GM12878 (cell line): ENCODE measurements at regions not wholly inside any gene's neighbourhood (a gene's known extent, or its start where the extent isn't known, plus 50 kb on each side); places are given as distances from the start of the nearest gene placed in this dataset.

ENCODE experiments used
- ATAC-seq: fragments of 200-7000 bp; cut with Tn5 transposase; 3 replicates; pipeline ENCODE4 v1.9.1; 2020; ENCODE audit warnings: mild to moderate bottlenecking, moderate library complexity
- BruUV-seq: library from RNA; stranded (reverse); fragments of 400-500 nt; replicated peaks from 2 replicates; lab custom pipeline; 2021; lab: Mats Ljungman, UMichigan
- CTCF ChIA-PET: fragments of 300-600 bp; sonication (Branson Sonifier 250); formaldehyde crosslinking; extraction: SDS; loops from one replicate; lab custom pipeline; 2021; ENCODE audit warnings: inconsistent platforms; lab: Yijun Ruan, JAX
- POLR2A ChIA-PET: fragments of 350-600 bp; formaldehyde crosslinking; extraction: SDS; loops from one replicate; lab custom pipeline; 2021; ENCODE audit warnings: inconsistent platforms; lab: Charles Lee
- RAD21 ChIA-PET: fragments of 300-600 bp; sonication (Branson Sonifier 250); formaldehyde crosslinking; loops from one replicate; lab custom pipeline; 2023; ENCODE audit warnings: antibody characterized with exemption; ENCODE audit not compliant: unreplicated experiment; lab: Charles Lee
- SMC1A ChIA-PET: fragments of 300-600 bp; sonication (Branson Sonifier 250); formaldehyde crosslinking; loops from one replicate; lab custom pipeline; 2023; ENCODE audit not compliant: unreplicated experiment, uncharacterized antibody; lab: Charles Lee
- DNase-seq: peaks from one replicate; pipeline ENCODE4 v3.0.0-alpha.2; 2011; ENCODE audit warnings: low read depth, low spot score
- FAIRE-seq: peaks from 3 replicates; lab custom pipeline; 2011; peaks lifted over from hg19 to GRCh38; lab: Jason Lieb, UNC
- H2AFZ ChIP-seq: 2 replicates; pipeline ENCODE4 v1.6.0; 2011; ENCODE audit warnings: low read depth, low read length, control low read depth; ENCODE audit not compliant: control insufficient read depth
- H3K27ac ChIP-seq: 2 replicates; pipeline ENCODE4 v1.5.1; 2011; ENCODE audit warnings: control low read depth; ENCODE audit not compliant: control insufficient read depth, insufficient read depth
- H3K27me3 ChIP-seq, 2 experiments: replicated peaks in 1 of 2; 2 replicates each; pipeline versions ENCODE4 v1.6.0 to v1.6.1; 2011; ENCODE audit warnings: low read length in 1 of 2; ENCODE audit not compliant: control insufficient read depth in 2 of 2, insufficient read depth in 2 of 2
- H3K36me3 ChIP-seq, 2 experiments: 2 replicates each; pipeline ENCODE4 v1.5.1; 2011; ENCODE audit warnings: low read length in 1 of 2; ENCODE audit not compliant: control insufficient read depth in 2 of 2, insufficient read depth in 2 of 2
- H3K4me1 ChIP-seq: 2 replicates; pipeline ENCODE4 v1.6.1; 2011; ENCODE audit warnings: mild to moderate bottlenecking, low read length, moderate library complexity, mixed read lengths; ENCODE audit not compliant: control insufficient read depth, insufficient read depth
- H3K4me2 ChIP-seq: 2 replicates; pipeline ENCODE4 v1.6.0; 2011; ENCODE audit warnings: control low read depth; ENCODE audit not compliant: control insufficient read depth, insufficient read depth
- H3K4me3 ChIP-seq: fragments of 200-600 bp; sonication (generic); 2 replicates; pipeline ENCODE4 v1.5.1; 2016
- H3K79me2 ChIP-seq: 2 replicates; pipeline ENCODE4 v1.6.0; 2011; ENCODE audit warnings: low read length; ENCODE audit not compliant: control insufficient read depth, insufficient read depth
- H3K9ac ChIP-seq: 2 replicates; pipeline ENCODE4 v1.8.0; 2011; ENCODE audit warnings: low read length, control low read depth, mixed read lengths; ENCODE audit not compliant: control insufficient read depth, insufficient read depth
- H3K9me3 ChIP-seq: replicated peaks from 3 replicates; pipeline ENCODE4 v1.5.1; 2011; ENCODE audit warnings: mild to moderate bottlenecking, low read length; ENCODE audit not compliant: control insufficient read depth, insufficient read depth
- H4K20me1 ChIP-seq: 2 replicates; pipeline ENCODE4 v1.6.0; 2011; ENCODE audit not compliant: control insufficient read depth, insufficient read depth
- EZH2 ChIP-seq: IDR thresholded peaks from 2 replicates; pipeline ENCODE4 v1.6.1; 2012; ENCODE audit warnings: low read depth, mild to moderate bottlenecking, control low read depth, inconsistent platforms, low read length, borderline replicate concordance; ENCODE audit not compliant: control insufficient read depth
- HDAC2 ChIP-seq: fragments of 200-600 bp; sonication (generic); IDR thresholded peaks from 2 replicates; pipeline ENCODE4 v1.6.1; 2017
- HSF1 ChIP-seq: fragments of 150-350 bp; IDR thresholded peaks from 2 replicates; pipeline ENCODE4 v1.6.1; 2014; ENCODE audit warnings: mild to moderate bottlenecking, low read depth, low read length
- KDM1A ChIP-seq: fragments of 200-600 bp; sonication (generic); IDR thresholded peaks from 2 replicates; pipeline ENCODE4 v1.6.1; 2016; ENCODE audit warnings: borderline replicate concordance
- NFXL1 ChIP-seq: fragments of 450-650 bp; IDR thresholded peaks from 2 replicates; pipeline ENCODE4 v1.6.1; 2017; ENCODE audit warnings: antibody characterized with exemption, mild to moderate bottlenecking, borderline replicate concordance
- PML ChIP-seq: IDR thresholded peaks from 2 replicates; pipeline ENCODE4 v1.6.1; 2012; ENCODE audit warnings: low read length, inconsistent platforms
- POU2F2 ChIP-seq: IDR thresholded peaks from 3 replicates; pipeline ENCODE4 v1.6.1; 2011; ENCODE audit warnings: low read depth, mild to moderate bottlenecking, low read length, borderline replicate concordance
- RELA ChIP-seq: fragments of 450-650 bp; IDR thresholded peaks from 2 replicates; pipeline ENCODE4 v1.8.0; 2014; ENCODE audit warnings: borderline replicate concordance; ENCODE audit not compliant: partially characterized antibody
- SP1 ChIP-seq: IDR thresholded peaks from one replicate; pipeline ENCODE4 v1.6.1; 2011; ENCODE audit warnings: low read depth, low read length
- WRNIP1 ChIP-seq: IDR thresholded peaks from 2 replicates; pipeline ENCODE4 v1.6.1; 2011; ENCODE audit warnings: low read depth, low read length, improper control_type of control experiment, borderline replicate concordance
- WGBS: methylation state at CpG from one replicate; pipeline ENCODE4 v1.1.6; 2016; ENCODE audit warnings: low lambda C conversion rate; ENCODE audit not compliant: insufficient replicate concordance, insufficient coverage; ENCODE audit errors: missing lambda C conversion rate; 5-methylcytosine and 5-hydroxymethylcytosine counted together
- in situ Hi-C: fragments of 300-500 bp; cut with MboI; formaldehyde crosslinking; loops from 9 replicates; pipeline ENCODE4 v1.14.3; 2018; ENCODE audit warnings: mixed read lengths
- intact Hi-C: fragments of 100-400 bp; cut with micrococcal nuclease; formaldehyde crosslinking; loops from one replicate; pipeline ENCODE4 v1.14.2; 2022; ENCODE audit not compliant: unreplicated experiment

DNA sequence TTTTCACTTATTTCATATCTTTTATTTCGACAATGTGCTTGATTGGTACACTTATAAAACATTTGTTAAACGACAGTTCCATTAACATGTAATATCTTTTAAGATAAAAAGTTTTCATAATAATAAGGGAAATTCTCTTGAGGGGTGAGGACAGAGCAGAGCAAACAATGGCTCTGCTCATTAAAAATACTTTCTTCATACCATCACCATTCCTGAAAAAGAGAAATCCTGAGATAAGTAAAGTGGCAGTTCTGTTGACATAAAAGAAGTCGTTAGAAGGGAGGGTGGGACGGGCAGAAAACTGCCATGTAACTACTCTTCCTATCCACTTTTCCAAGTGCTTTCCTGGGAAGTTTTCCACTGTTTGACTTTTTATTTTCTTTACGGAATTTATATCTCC is 193.6 kb upstream of the CEP162 start:
- no TSS peak for BruUV-seq
- intact Hi-C loops (loop anchor here (5.0 kb wide), 1 partner anchor 139 kb away; no protein-coding TSS in a partner anchor), in situ Hi-C loops (loop anchor here (10.0 kb wide), 1 partner anchor 704 kb away; no protein-coding TSS in a partner anchor)
- FAIRE-seq = no peak
- H3K9ac ChIP-seq = no peak overlapping the region
- 17% methylated on average over 5 of the region's 5 CpGs for WGBS
- H3K27ac ChIP-seq = no peak overlapping the region
- H4K20me1 ChIP-seq = no peaks in the 10 kb centered on the region
- no peaks in the 10 kb centered on the region for H3K36me3 ChIP-seq
- CTCF ChIA-PET = interaction anchor here (1.8 to 2.6 kb wide), 5 partner anchors 8 to 349 kb away, joined by 8 to 49 read pairs (median 24); no protein-coding TSS in a partner anchor
- H3K27me3 ChIP-seq = 0 out of 4 replicates have a peak, but pooled peaks cover 0 to 4% of the 10 kb centered on the region in 2 experiments
- no peak overlapping the region for H2AFZ ChIP-seq
- no peaks in the 10 kb centered on the region for H3K79me2 ChIP-seq
- RAD21 ChIA-PET = interaction anchor here (1.9 to 2.4 kb wide), 4 partner anchors 8 to 902 kb away, joined by 9 to 16 read pairs (median 12); no protein-coding TSS in a partner anchor
- no peak overlapping the region for H3K4me2 ChIP-seq
- no peak overlapping the region for H3K4me3 ChIP-seq
- no peak for DNase-seq
- no peak for ATAC-seq
- SMC1A ChIA-PET = interaction anchor here (1.3 to 2.1 kb wide), 7 partner anchors 11 to 902 kb away, joined by 3 to 14 read pairs (median 6); no protein-coding TSS in a partner anchor
- POLR2A ChIA-PET = no interaction called here
- TF ChIP-seq WRNIP1 = no peak
- TF ChIP-seq HDAC2 = no peak
- TF ChIP-seq POU2F2 = no peak
- TF ChIP-seq NFXL1 = no peak
- H3K4me1 ChIP-seq = no peaks in the 10 kb centered on the region
- no peaks in the 10 kb centered on the region for H3K9me3 ChIP-seq

DNA sequence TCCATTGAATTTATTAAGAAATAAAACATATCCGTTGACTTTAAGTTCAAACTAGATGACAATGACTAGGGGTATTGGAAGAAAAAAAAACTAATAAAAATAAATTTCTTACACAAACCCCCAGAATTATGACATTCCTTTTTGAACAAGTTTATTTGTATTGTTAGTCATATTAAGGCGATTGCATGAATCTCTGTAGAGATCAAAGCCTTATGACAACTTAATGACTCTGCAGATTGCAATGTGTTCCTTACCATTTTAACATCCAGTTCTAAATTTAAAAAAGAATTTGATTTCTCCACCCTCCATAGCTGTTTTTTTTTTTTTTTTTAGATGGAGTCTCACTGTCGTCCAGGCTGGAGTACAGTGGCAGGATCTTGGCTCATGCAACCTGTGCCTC is 189.8 kb upstream of the CEP162 start:
- no peak overlapping the region for H3K27ac ChIP-seq
- no peaks in the 10 kb centered on the region for H3K4me1 ChIP-seq
- H3K4me3 ChIP-seq = no peak overlapping the region
- H3K36me3 ChIP-seq = no peaks in the 10 kb centered on the region
- BruUV-seq = no TSS peak
- FAIRE-seq (no peak), ATAC-seq (no peak), DNase-seq (no peak)
- ChIA-PET RAD21 (interaction anchor here (1.1 to 1.6 kb wide), 2 partner anchors 134 to 357 kb away, joined by 4 to 5 read pairs; no protein-coding TSS in a partner anchor), CTCF (interaction anchor here (0.6 to 1.5 kb wide), 4 partner anchors 11 to 906 kb away, joined by 3 to 4 read pairs (median 4); no protein-coding TSS in a partner anchor), POLR2A (no interaction called here), SMC1A (interaction anchor here (1.0 to 1.9 kb wide), 4 partner anchors 11 to 360 kb away, joined by 3 to 9 read pairs (median 3); no protein-coding TSS in a partner anchor)
- WGBS = 31% methylated on average over 3 of the region's 3 CpGs
- no peak overlapping the region for H3K4me2 ChIP-seq
- 0 out of 4 replicates have a peak, but pooled peaks cover 0 to 3% of the 10 kb centered on the region in 2 experiments for H3K27me3 ChIP-seq
- in situ Hi-C loops (no loop called here), intact Hi-C loops (loop anchor here (10.0 kb wide), 1 partner anchor 532 kb away; no protein-coding TSS in a partner anchor)
- no peaks in the 10 kb centered on the region for H4K20me1 ChIP-seq
- H3K9ac ChIP-seq = no peak overlapping the region
- TF ChIP-seq SP1 (no peak), EZH2 (no peak), PML (no peak), KDM1A (no peak), HSF1 (no peak), RELA (no peak)
- no peaks in the 10 kb centered on the region for H3K9me3 ChIP-seq
- no peaks in the 10 kb centered on the region for H3K79me2 ChIP-seq
- H2AFZ ChIP-seq = no peak overlapping the region
